ENCODE measurements at regions not wholly inside any gene's neighbourhood (a gene's known extent, or its start where the extent isn't known, plus 50 kb on each side); places are given as distances from the start of the nearest gene placed in this dataset. TPM values are rescaled to one million over a fixed set of nuclear protein-coding genes. Genes with fewer than 3 reads are reported as not detected.
"Not testable (repeated sequence)": the region's sequence is repeated elsewhere in the genome, so short reads cannot be mapped to it uniquely, and the experiment has no call there.

- H3K4me1 ChIP-seq (ENCODE audit: insufficient read depth, low read length, poor library complexity, severe bottlenecking); intact Hi-C loops (cut with micrococcal nuclease; ENCODE audit: unreplicated experiment); H3K4me2 ChIP-seq (ENCODE audit: low read length); H4K20me1 ChIP-seq (ENCODE audit: insufficient read depth, low read length); CTCF ChIA-PET (ENCODE audit: unreplicated experiment); H3K9me3 ChIP-seq (ENCODE audit: low read length); POLR2A ChIA-PET; H2AFZ ChIP-seq (ENCODE audit: low read length); BruUV-seq (replicated peaks); H3K4me3 ChIP-seq (ENCODE audit: low read depth, low read length, poor library complexity, severe bottlenecking); H3K9me2 ChIP-seq (ENCODE audit: insufficient read depth, low read length); H3K79me2 ChIP-seq (ENCODE audit: insufficient read depth, low read depth, low read length); H3K36me3 ChIP-seq (ENCODE audit: insufficient read depth, low read length); H3K27ac ChIP-seq (ENCODE audit: low read depth, low read length, poor library complexity, severe bottlenecking); DNase-seq (ENCODE audit: low spot score): not testable (repeated sequence)
These were observed 260.0 kb downstream of the FOXD4L6 start for GRCh38 chr9:40868437-40868836.

Small RNA genes in the stretch of these regions (microRNA-seq; reads per million reads assigned to microRNA genes)
- not detected for gene MIR1299 (ENCODE audit: borderline replicate concordance)

Small RNA genes in the stretch of these regions (small RNA-seq; reads per million reads assigned to genes)
- gene AL353626.2 (not detected), gene MIR1299 (not detected)

All from OCI-LY7 (cell line).